ENCODE measurements at regions not wholly inside any gene's neighbourhood (a gene's known extent, or its start where the extent isn't known, plus 50 kb on each side); places are given as distances from the start of the nearest gene placed in this dataset.

- no peaks in the 10 kb centered on the region for H3K27me3 ChIP-seq (ENCODE audit: control insufficient read depth, insufficient read depth, low read length)
- no peak overlapping the region for H3K27ac ChIP-seq
- no peak overlapping the region for H2AFZ ChIP-seq
- no peaks in the 10 kb centered on the region for H3K4me1 ChIP-seq
- no peak overlapping the region for H3K4me2 ChIP-seq (ENCODE audit: low read length)
- TF ChIP-seq CTCF (IDR thresholded peaks at IDR 0.05), result no peak
- no peaks in the 10 kb centered on the region for H3K79me2 ChIP-seq
- no peak overlapping the region for H3K9ac ChIP-seq
- H3K36me3 ChIP-seq (ENCODE audit: control insufficient read depth, insufficient read depth, low read length), result no peaks in the 10 kb centered on the region
- H3K4me3 ChIP-seq (ENCODE audit: low read depth, low read length), result no peak overlapping the region
- no peaks in the 10 kb centered on the region for H3K9me3 ChIP-seq (ENCODE audit: control insufficient read depth, low read length)
Observed at GRCh38 chr3:41073190-41073589, 126.1 kb upstream of the CTNNB1 start.

- H3K4me1 ChIP-seq, result no peaks in the 10 kb centered on the region
- H2AFZ ChIP-seq, result no peak overlapping the region
- H3K9me3 ChIP-seq (ENCODE audit: control insufficient read depth, low read length), result no peaks in the 10 kb centered on the region
- H3K27me3 ChIP-seq (ENCODE audit: control insufficient read depth, insufficient read depth, low read length), result no peaks in the 10 kb centered on the region
- H3K79me2 ChIP-seq, result no peaks in the 10 kb centered on the region
- H3K36me3 ChIP-seq (ENCODE audit: control insufficient read depth, insufficient read depth, low read length), result no peaks in the 10 kb centered on the region
- no peak overlapping the region for H3K4me2 ChIP-seq (ENCODE audit: low read length)
- TF ChIP-seq CTCF (IDR thresholded peaks at IDR 0.05), result no peak
- no peak overlapping the region for H3K27ac ChIP-seq
- no peak overlapping the region for H3K4me3 ChIP-seq (ENCODE audit: low read depth, low read length)
- H3K9ac ChIP-seq, result no peak overlapping the region
Observed at GRCh38 chr3:41075975-41076374, 123.3 kb upstream of the CTNNB1 start.

- Histone ChIP-seq H3K4me3 (ENCODE audit: low read depth, low read length) (no peak overlapping the region), H3K9ac (no peak overlapping the region), H3K36me3 (ENCODE audit: control insufficient read depth, insufficient read depth, low read length) (no peaks in the 10 kb centered on the region), H3K27ac (no peak overlapping the region), H3K4me2 (ENCODE audit: low read length) (no peak overlapping the region), H2AFZ (no peak overlapping the region), H3K79me2 (no peaks in the 10 kb centered on the region), H3K4me1 (no peaks in the 10 kb centered on the region), H3K27me3 (ENCODE audit: control insufficient read depth, insufficient read depth, low read length) (no peaks in the 10 kb centered on the region), H3K9me3 (ENCODE audit: control insufficient read depth, low read length) (no peaks in the 10 kb centered on the region)
- no peak for TF ChIP-seq CTCF (IDR thresholded peaks at IDR 0.05)
Observed at GRCh38 chr3:41076399-41076798, 122.9 kb upstream of the CTNNB1 start.

GRCh38 chr3:41080141-41080540 is 119.2 kb upstream of the CTNNB1 start:
- H2AFZ ChIP-seq, result no peak overlapping the region
- no peaks in the 10 kb centered on the region for H3K9me3 ChIP-seq (ENCODE audit: control insufficient read depth, low read length)
- H3K4me2 ChIP-seq (ENCODE audit: low read length), result no peak overlapping the region
- no peaks in the 10 kb centered on the region for H3K4me1 ChIP-seq
- no peaks in the 10 kb centered on the region for H3K36me3 ChIP-seq (ENCODE audit: control insufficient read depth, insufficient read depth, low read length)
- no peak overlapping the region for H3K4me3 ChIP-seq (ENCODE audit: low read depth, low read length)
- H3K9ac ChIP-seq, result no peak overlapping the region
- H3K27ac ChIP-seq, result no peak overlapping the region
- no peaks in the 10 kb centered on the region for H3K79me2 ChIP-seq
- no peak for TF ChIP-seq CTCF (IDR thresholded peaks at IDR 0.05)
- no peaks in the 10 kb centered on the region for H3K27me3 ChIP-seq (ENCODE audit: control insufficient read depth, insufficient read depth, low read length)

- no peaks in the 10 kb centered on the region for H3K79me2 ChIP-seq
- no peak overlapping the region for H3K9ac ChIP-seq
- H3K27me3 ChIP-seq (ENCODE audit: control insufficient read depth, insufficient read depth, low read length), result no peaks in the 10 kb centered on the region
- no peak overlapping the region for H2AFZ ChIP-seq
- no peak overlapping the region for H3K27ac ChIP-seq
- no peak overlapping the region for H3K4me3 ChIP-seq (ENCODE audit: low read depth, low read length)
- TF ChIP-seq CTCF (IDR thresholded peaks at IDR 0.05), result no peak
- no peaks in the 10 kb centered on the region for H3K4me1 ChIP-seq
- no peaks in the 10 kb centered on the region for H3K9me3 ChIP-seq (ENCODE audit: control insufficient read depth, low read length)
- H3K4me2 ChIP-seq (ENCODE audit: low read length), result no peak overlapping the region
- no peaks in the 10 kb centered on the region for H3K36me3 ChIP-seq (ENCODE audit: control insufficient read depth, insufficient read depth, low read length)
Observed at GRCh38 chr3:41088882-41089281, 110.4 kb upstream of the CTNNB1 start.
